Muscle of leg (tissue), 3 donors: ENCODE measurements at regions not wholly inside any gene's neighbourhood (a gene's known extent, or its start where the extent isn't known, plus 50 kb on each side); places are given as distances from the start of the nearest gene placed in this dataset.

Experiments used
- DNase-seq: peaks from one replicate; pipeline ENCODE4 v3.0.0; 2013
- H3K27ac ChIP-seq: one replicate; pipeline ENCODE4 v1.5.1; 2013; ENCODE audit warnings: mild to moderate bottlenecking, low read length, control low read depth
- H3K27me3 ChIP-seq: one replicate; pipeline ENCODE4 v1.6.1; 2013; ENCODE audit warnings: low read length; ENCODE audit not compliant: control insufficient read depth, insufficient read depth
- H3K36me3 ChIP-seq: one replicate; pipeline ENCODE4 v1.6.1; 2013; ENCODE audit warnings: low read length; ENCODE audit not compliant: control insufficient read depth, insufficient read depth
- H3K4me1 ChIP-seq: one replicate; pipeline ENCODE4 v1.6.1; 2013; ENCODE audit warnings: low read length; ENCODE audit not compliant: control insufficient read depth, insufficient read depth
- H3K4me3 ChIP-seq: one replicate; pipeline ENCODE4 v1.5.1; 2013; ENCODE audit warnings: low read length, control low read depth
- H3K9me3 ChIP-seq: replicated peaks from 2 replicates; pipeline ENCODE4 v1.6.1; 2013; ENCODE audit warnings: low read depth, low read length; ENCODE audit not compliant: control insufficient read depth
- WGBS: methylation state at CpG from one replicate; pipeline ENCODE4 v1.1.5; 2013; ENCODE audit warnings: missing lambda C conversion rate; ENCODE audit not compliant: insufficient coverage; 5-methylcytosine and 5-hydroxymethylcytosine counted together

DNA sequence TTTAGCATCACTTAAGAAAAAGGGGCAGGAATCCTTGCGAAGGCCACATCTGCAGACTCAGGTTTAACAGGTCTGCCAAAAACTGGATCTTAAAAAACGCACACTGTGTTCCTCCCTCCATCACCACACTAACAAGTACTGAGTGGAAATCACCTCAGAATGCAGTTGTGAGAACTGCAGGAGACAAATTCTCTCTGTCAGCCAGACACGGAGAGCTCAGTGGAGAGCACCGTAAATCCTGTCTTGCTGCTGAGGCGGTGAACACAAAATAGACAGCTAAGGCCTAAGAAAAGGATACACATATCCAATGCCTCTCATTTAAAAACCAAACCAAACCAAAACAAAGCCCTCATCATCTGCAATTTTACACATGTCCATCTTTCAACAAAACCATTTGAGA lies 1287.6 kb downstream of the EFNB2 start:
- Histone ChIP-seq H3K4me3 (no peak overlapping the region), H3K27me3 (no peaks in the 10 kb centered on the region), H3K9me3 (peaks cover 4% of the 10 kb centered on the region), H3K27ac (no peak overlapping the region), H3K36me3 (no peaks in the 10 kb centered on the region), H3K4me1 (no peaks in the 10 kb centered on the region)
- no peak for DNase-seq
- WGBS, result 57% methylated on average over 2 of the region's 5 CpGs

- Histone ChIP-seq H3K4me3 (no peak overlapping the region), H3K27me3 (no peaks in the 10 kb centered on the region), H3K4me1 (no peaks in the 10 kb centered on the region), H3K27ac (no peak overlapping the region), H3K9me3 (peaks cover 4% of the 10 kb centered on the region), H3K36me3 (no peaks in the 10 kb centered on the region)
- no peak for DNase-seq
- WGBS, result no CpG with 5 or more reads among the region's 3 CpGs
Measured at GRCh38 chr13:105240371-105240770, 1295.1 kb downstream of the EFNB2 start.

DNA sequence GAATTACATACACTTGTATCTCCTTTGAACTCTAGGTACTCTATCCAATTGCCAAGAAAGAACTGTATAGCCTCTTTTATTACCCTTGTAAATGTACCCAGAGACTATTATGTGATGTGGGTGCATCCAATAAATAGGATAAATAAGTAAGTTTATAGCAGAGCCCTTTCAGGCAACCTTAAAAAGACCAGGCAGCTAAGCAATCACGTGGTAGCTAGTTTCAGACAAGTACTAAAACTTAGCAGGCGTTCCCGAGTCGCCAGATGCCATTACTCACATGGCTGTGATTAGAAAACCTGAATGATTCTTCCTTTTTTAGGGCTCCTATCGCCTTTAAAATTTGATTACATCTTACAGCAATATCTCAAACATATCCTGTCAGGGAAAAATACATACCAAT lies 1303.0 kb downstream of the EFNB2 start:
- H3K27me3 ChIP-seq, result no peaks in the 10 kb centered on the region
- H3K4me3 ChIP-seq, result no peak overlapping the region
- peak; percentile 22 for DNase-seq
- H3K36me3 ChIP-seq, result no peaks in the 10 kb centered on the region
- H3K27ac ChIP-seq, result no peak overlapping the region
- WGBS, result 0% methylated on average over 1 of the region's 5 CpGs
- no peaks in the 10 kb centered on the region for H3K4me1 ChIP-seq
- H3K9me3 ChIP-seq, result no peaks in the 10 kb centered on the region

DNA sequence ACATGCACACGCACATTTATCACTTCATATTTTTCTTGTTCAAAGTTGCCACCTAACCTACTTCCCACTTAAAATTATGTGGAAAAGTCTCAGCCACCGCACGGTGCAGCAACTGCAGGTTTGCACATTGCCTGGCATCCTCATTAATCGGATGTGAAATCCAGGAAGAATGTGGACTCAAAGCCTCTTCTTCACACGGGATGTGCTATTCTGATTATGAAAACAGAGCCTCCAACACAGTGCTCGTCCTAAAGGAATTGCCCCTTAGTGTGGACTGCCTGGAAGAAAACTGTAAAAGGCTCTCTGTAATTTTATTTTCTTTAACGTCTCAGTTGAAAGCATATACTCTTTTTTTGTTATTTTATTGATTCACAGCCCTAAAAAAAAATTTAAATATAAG lies 1303.5 kb downstream of the EFNB2 start:
- Histone ChIP-seq H3K27me3 (no peaks in the 10 kb centered on the region), H3K4me1 (no peaks in the 10 kb centered on the region), H3K9me3 (no peaks in the 10 kb centered on the region), H3K27ac (no peak overlapping the region), H3K4me3 (no peak overlapping the region), H3K36me3 (no peaks in the 10 kb centered on the region)
- 53% methylated on average over 4 of the region's 7 CpGs for WGBS
- DNase-seq, result no peak

GRCh38 chr13:105231579-105231978 lies 1303.9 kb downstream of the EFNB2 start:
- WGBS, result 86% methylated on average over 1 of the region's 2 CpGs
- H3K4me3 ChIP-seq, result no peak overlapping the region
- no peaks in the 10 kb centered on the region for H3K36me3 ChIP-seq
- H3K4me1 ChIP-seq, result no peaks in the 10 kb centered on the region
- no peaks in the 10 kb centered on the region for H3K9me3 ChIP-seq
- no peaks in the 10 kb centered on the region for H3K27me3 ChIP-seq
- no peak overlapping the region for H3K27ac ChIP-seq
- no peak for DNase-seq

GRCh38 chr13:105220881-105221280 lies 1314.6 kb downstream of the EFNB2 start:
- no peaks in the 10 kb centered on the region for H3K36me3 ChIP-seq
- no peaks in the 10 kb centered on the region for H3K4me1 ChIP-seq
- no peak overlapping the region for H3K27ac ChIP-seq
- no peak for DNase-seq
- no peaks in the 10 kb centered on the region for H3K27me3 ChIP-seq
- no peak overlapping the region for H3K4me3 ChIP-seq
- 83% methylated on average over 3 of the region's 4 CpGs for WGBS
- H3K9me3 ChIP-seq, result no peaks in the 10 kb centered on the region

- no peaks in the 10 kb centered on the region for H3K9me3 ChIP-seq
- 26% methylated on average over 5 of the region's 8 CpGs for WGBS
- H3K27me3 ChIP-seq, result no peaks in the 10 kb centered on the region
- no peak overlapping the region for H3K27ac ChIP-seq
- H3K4me3 ChIP-seq, result no peak overlapping the region
- peak; percentile 27 for DNase-seq
- no peaks in the 10 kb centered on the region for H3K36me3 ChIP-seq
- H3K4me1 ChIP-seq, result no peaks in the 10 kb centered on the region
Measured at GRCh38 chr13:105220063-105220462, 1315.4 kb downstream of the EFNB2 start.

DNA sequence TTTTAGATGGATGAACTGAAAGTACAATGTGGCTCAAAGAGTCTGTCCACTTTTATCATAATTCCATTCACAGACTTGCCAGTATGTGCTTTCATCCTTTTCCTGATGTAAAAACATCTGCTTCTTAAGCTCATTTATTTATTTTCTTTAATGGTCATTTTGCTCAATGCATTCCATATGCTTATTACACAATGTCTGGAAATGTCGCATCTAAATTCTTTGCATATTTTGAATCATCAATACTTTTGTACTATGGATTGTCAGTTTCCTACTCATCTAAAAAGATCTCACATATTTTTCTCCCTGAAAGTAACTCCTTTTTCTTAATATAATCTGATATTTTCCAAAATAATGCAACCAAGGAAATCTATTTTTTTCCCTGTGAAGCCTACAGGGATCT lies 1315.8 kb downstream of the EFNB2 start:
- Histone ChIP-seq H3K4me1 (no peaks in the 10 kb centered on the region), H3K27me3 (no peaks in the 10 kb centered on the region), H3K4me3 (no peak overlapping the region), H3K27ac (no peak overlapping the region), H3K36me3 (no peaks in the 10 kb centered on the region), H3K9me3 (no peaks in the 10 kb centered on the region)
- WGBS, result no CpG with 5 or more reads among the region's 1 CpG
- peak; percentile 56 for DNase-seq

DNA sequence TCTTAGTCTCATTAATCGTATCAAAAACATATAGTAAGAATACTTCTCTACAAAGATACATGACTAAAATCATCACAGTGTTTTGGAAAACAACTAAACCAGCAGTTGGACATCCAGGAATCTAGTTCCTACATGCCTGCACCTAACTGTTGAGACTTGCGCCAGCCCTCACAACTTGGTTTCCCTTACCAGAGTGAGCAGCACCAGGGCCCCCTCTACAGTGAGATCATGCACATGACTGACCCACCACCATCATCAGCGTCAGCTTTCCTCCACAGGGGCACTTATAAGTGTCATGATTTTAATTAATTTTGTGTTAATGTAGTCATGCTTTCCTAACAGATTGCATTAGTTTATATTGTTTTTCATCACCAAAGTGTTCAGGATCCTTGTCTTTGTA lies 1322.0 kb downstream of the EFNB2 start:
- DNase-seq, result no peak
- H3K27me3 ChIP-seq, result no peaks in the 10 kb centered on the region
- H3K4me3 ChIP-seq, result no peak overlapping the region
- H3K9me3 ChIP-seq, result no peaks in the 10 kb centered on the region
- no peaks in the 10 kb centered on the region for H3K36me3 ChIP-seq
- WGBS, result 94% methylated on average over 2 of the region's 3 CpGs
- H3K27ac ChIP-seq, result no peak overlapping the region
- H3K4me1 ChIP-seq, result no peaks in the 10 kb centered on the region

GRCh38 chr13:105207572-105208293 lies 1327.7 kb downstream of the EFNB2 start:
- Histone ChIP-seq H3K4me1 (no peaks in the 10 kb centered on the region), H3K27me3 (no peaks in the 10 kb centered on the region), H3K27ac (no peak overlapping the region), H3K36me3 (no peaks in the 10 kb centered on the region), H3K9me3 (no peaks in the 10 kb centered on the region), H3K4me3 (no peak overlapping the region)
- WGBS, result no CpG with 5 or more reads among the region's 4 CpGs
- DNase-seq, result peak; percentile 78

DNA sequence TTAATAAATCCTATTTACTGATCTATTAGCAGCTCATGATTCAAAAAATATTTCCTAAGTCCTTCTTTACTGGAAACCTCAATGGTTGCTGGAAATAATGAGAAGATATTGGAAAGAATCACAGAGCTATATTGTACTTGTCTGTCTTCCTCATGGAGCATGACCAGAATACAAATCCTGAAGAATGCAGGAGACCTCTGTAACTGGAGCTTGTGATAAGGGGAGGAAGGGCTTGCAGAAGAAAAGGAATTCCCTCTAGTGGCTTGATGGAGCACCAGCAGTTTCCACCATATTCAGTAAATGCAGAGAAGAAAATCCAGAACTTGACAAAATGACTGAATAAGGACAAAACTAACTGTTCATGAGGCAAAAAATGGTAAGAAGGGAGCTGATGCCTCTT lies 1333.1 kb downstream of the EFNB2 start:
- no peak overlapping the region for H3K4me3 ChIP-seq
- H3K4me1 ChIP-seq, result no peaks in the 10 kb centered on the region
- H3K36me3 ChIP-seq, result no peaks in the 10 kb centered on the region
- no peak overlapping the region for H3K27ac ChIP-seq
- no peaks in the 10 kb centered on the region for H3K27me3 ChIP-seq
- no peaks in the 10 kb centered on the region for H3K9me3 ChIP-seq
- peak; percentile 85 for DNase-seq
